ENCODE measurements at regions not wholly inside any gene's neighbourhood (a gene's known extent, or its start where the extent isn't known, plus 50 kb on each side); places are given as distances from the start of the nearest gene placed in this dataset.

- H3K36me3 ChIP-seq (ENCODE audit: control insufficient read depth, insufficient read depth, low read length) = no peaks in the 10 kb centered on the region
- DNase-seq (ENCODE audit: low read depth) = no peak
- ChIA-PET POLR2A (no interaction called here), CTCF (interaction anchor here (1.5 kb wide), 1 partner anchor 10 kb away, joined by 3 read pairs; no protein-coding TSS in a partner anchor)
- TF ChIP-seq CTCF (IDR thresholded peaks at IDR 0.05; ENCODE audit: insufficient read depth, low read depth, low read length) = no peak
- no peak overlapping the region for H3K4me3 ChIP-seq (ENCODE audit: low read depth, low read length)
- no peaks in the 10 kb centered on the region for H3K27me3 ChIP-seq (ENCODE audit: control insufficient read depth, insufficient read depth, low read length)
These were observed 252.4 kb upstream of the RPS6KA3 start for GRCh38 chrX:20519146-20519545.

- ChIA-PET POLR2A (no interaction called here), CTCF (interaction anchor here (1.3 kb wide), 1 partner anchor 265 kb away, joined by 4 read pairs; no protein-coding TSS in a partner anchor)
- Histone ChIP-seq H3K4me3 (ENCODE audit: low read depth, low read length) (no peak overlapping the region), H3K36me3 (ENCODE audit: control insufficient read depth, insufficient read depth, low read length) (no peaks in the 10 kb centered on the region), H3K27me3 (ENCODE audit: control insufficient read depth, insufficient read depth, low read length) (no peaks in the 10 kb centered on the region)
- DNase-seq (ENCODE audit: low read depth) = no peak
- no peak for TF ChIP-seq CTCF (IDR thresholded peaks at IDR 0.05; ENCODE audit: insufficient read depth, low read depth, low read length)
These were observed 250.9 kb upstream of the RPS6KA3 start for GRCh38 chrX:20517565-20517964.

GRCh38 chrX:20515841-20516461, 249.2 kb upstream of the RPS6KA3 start:
- DNase-seq (ENCODE audit: low read depth) = peak; percentile 62
- CTCF ChIA-PET = no interaction called here
- POLR2A ChIA-PET = interaction anchor here (0.6 kb wide), 1 partner anchor 1214 kb away, joined by 5 read pairs; no protein-coding TSS in a partner anchor
- Histone ChIP-seq H3K27me3 (ENCODE audit: control insufficient read depth, insufficient read depth, low read length) (no peaks in the 10 kb centered on the region), H3K36me3 (ENCODE audit: control insufficient read depth, insufficient read depth, low read length) (no peaks in the 10 kb centered on the region), H3K4me3 (ENCODE audit: low read depth, low read length) (no peak overlapping the region)
- no peak for TF ChIP-seq CTCF (IDR thresholded peaks at IDR 0.05; ENCODE audit: insufficient read depth, low read depth, low read length)

GRCh38 chrX:20514358-20514757, 247.6 kb upstream of the RPS6KA3 start:
- DNase-seq (ENCODE audit: low read depth) = no peak
- ChIA-PET POLR2A (no interaction called here), CTCF (interaction anchor here (1.4 kb wide), 1 partner anchor 16 kb away, joined by 4 read pairs; no protein-coding TSS in a partner anchor)
- Histone ChIP-seq H3K4me3 (ENCODE audit: low read depth, low read length) (no peak overlapping the region), H3K36me3 (ENCODE audit: control insufficient read depth, insufficient read depth, low read length) (no peaks in the 10 kb centered on the region), H3K27me3 (ENCODE audit: control insufficient read depth, insufficient read depth, low read length) (no peaks in the 10 kb centered on the region)
- TF ChIP-seq CTCF (IDR thresholded peaks at IDR 0.05; ENCODE audit: insufficient read depth, low read depth, low read length) = no peak

GRCh38 chrX:20513185-20513584, 246.5 kb upstream of the RPS6KA3 start:
- TF ChIP-seq CTCF (IDR thresholded peaks at IDR 0.05; ENCODE audit: insufficient read depth, low read depth, low read length) = no peak
- ChIA-PET CTCF (interaction anchor here (0.9 kb wide), 1 partner anchor 1149 kb away, joined by 3 read pairs; no protein-coding TSS in a partner anchor), POLR2A (no interaction called here)
- H3K27me3 ChIP-seq (ENCODE audit: control insufficient read depth, insufficient read depth, low read length) = no peaks in the 10 kb centered on the region
- no peaks in the 10 kb centered on the region for H3K36me3 ChIP-seq (ENCODE audit: control insufficient read depth, insufficient read depth, low read length)
- no peak overlapping the region for H3K4me3 ChIP-seq (ENCODE audit: low read depth, low read length)
- DNase-seq (ENCODE audit: low read depth) = no peak

All from BJ (cell line).